ENCODE measurements at regions not wholly inside any gene's neighbourhood (a gene's known extent, or its start where the extent isn't known, plus 50 kb on each side); places are given as distances from the start of the nearest gene placed in this dataset.

DNA sequence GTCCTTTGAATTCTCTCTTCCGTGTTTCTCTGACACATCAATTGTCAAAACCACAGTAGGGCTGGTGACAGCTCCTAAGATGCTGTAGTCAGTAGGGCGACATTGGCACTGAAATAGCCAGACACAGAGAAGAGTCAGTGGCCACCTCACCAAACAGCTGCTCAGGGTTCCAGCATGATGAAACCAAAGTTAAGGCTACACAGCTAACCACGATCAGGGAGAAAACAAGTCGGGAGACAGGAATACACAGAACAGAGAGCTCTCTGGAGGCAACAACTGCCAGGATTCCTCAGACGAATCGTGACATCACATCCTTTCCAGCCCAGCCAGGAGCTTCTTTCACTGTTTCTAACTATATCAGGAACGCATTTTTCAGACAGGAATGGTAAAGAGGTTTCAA, 922.2 kb downstream of the SORCS1 start:
- TF ChIP-seq CTCF (IDR thresholded peaks at IDR 0.05; ENCODE audit: poor library complexity) (no peak), EZH2 (IDR thresholded peaks at IDR 0.05; ENCODE audit: borderline replicate concordance) (no peak)
- H3K9me2 ChIP-seq (replicated peaks; ENCODE audit: insufficient read depth): no peaks in the 10 kb centered on the region
- no peaks in the 10 kb centered on the region for H3K9me3 ChIP-seq (ENCODE audit: low read depth)
- H4K20me1 ChIP-seq (ENCODE audit: insufficient read depth, poor library complexity, severe bottlenecking): no peaks in the 10 kb centered on the region
- H3K4me1 ChIP-seq (ENCODE audit: insufficient read depth): no peaks in the 10 kb centered on the region
- H3K79me2 ChIP-seq: no peaks in the 10 kb centered on the region
- no peak for DNase-seq (ENCODE audit: low spot score)
- H3K4me2 ChIP-seq: no peak overlapping the region
- H3K4me3 ChIP-seq: no peak overlapping the region
- WGBS (ENCODE audit: low lambda C conversion rate, missing lambda C conversion rate): 84% methylated on average over 7 of the region's 7 CpGs
- no peaks in the 10 kb centered on the region for H3K36me3 ChIP-seq (replicated peaks; ENCODE audit: insufficient read depth, low read depth)
- H3K27me3 ChIP-seq: no peaks in the 10 kb centered on the region
- no peak overlapping the region for H3K27ac ChIP-seq
- H2AFZ ChIP-seq: no peak overlapping the region

DNA sequence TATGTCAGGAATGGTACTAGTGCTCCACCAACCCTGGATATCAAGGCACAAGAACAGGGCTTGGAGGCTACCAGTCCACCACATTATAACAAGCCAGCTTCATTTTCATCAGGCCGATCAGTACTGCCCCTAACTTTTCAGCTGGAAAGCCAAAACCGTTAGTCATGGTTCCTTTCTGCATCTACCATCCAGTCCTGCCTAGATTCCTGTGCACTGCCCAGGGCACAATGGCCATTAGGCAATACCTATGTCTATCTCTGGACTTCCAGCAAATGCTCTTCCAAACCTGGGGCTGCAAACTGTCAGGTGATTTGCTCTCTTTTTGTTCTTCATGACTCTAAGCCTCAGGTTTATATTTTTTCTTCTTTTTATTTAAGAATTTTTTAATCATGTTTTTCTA, 937.7 kb downstream of the SORCS1 start:
- Histone ChIP-seq H3K36me3 (replicated peaks; ENCODE audit: insufficient read depth, low read depth) (no peaks in the 10 kb centered on the region), H3K27ac (no peak overlapping the region), H2AFZ (no peak overlapping the region), H3K4me1 (ENCODE audit: insufficient read depth) (peaks cover 2% of the 10 kb centered on the region), H3K79me2 (no peaks in the 10 kb centered on the region), H3K4me3 (no peak overlapping the region), H3K4me2 (no peak overlapping the region), H3K9me3 (ENCODE audit: low read depth) (no peaks in the 10 kb centered on the region), H3K27me3 (no peaks in the 10 kb centered on the region), H3K9me2 (replicated peaks; ENCODE audit: insufficient read depth) (no peaks in the 10 kb centered on the region), H4K20me1 (ENCODE audit: insufficient read depth, poor library complexity, severe bottlenecking) (no peaks in the 10 kb centered on the region)
- TF ChIP-seq EZH2 (IDR thresholded peaks at IDR 0.05; ENCODE audit: borderline replicate concordance) (no peak), EZH2phosphoT487 (IDR thresholded peaks at IDR 0.05; ENCODE audit: low read depth, severe bottlenecking, unreplicated experiment) (no peak), CTCF (IDR thresholded peaks at IDR 0.05; ENCODE audit: poor library complexity) (no peak)
- 87% methylated on average over 2 of the region's 2 CpGs for WGBS (ENCODE audit: low lambda C conversion rate, missing lambda C conversion rate)
- DNase-seq (ENCODE audit: low spot score): no peak

DNA sequence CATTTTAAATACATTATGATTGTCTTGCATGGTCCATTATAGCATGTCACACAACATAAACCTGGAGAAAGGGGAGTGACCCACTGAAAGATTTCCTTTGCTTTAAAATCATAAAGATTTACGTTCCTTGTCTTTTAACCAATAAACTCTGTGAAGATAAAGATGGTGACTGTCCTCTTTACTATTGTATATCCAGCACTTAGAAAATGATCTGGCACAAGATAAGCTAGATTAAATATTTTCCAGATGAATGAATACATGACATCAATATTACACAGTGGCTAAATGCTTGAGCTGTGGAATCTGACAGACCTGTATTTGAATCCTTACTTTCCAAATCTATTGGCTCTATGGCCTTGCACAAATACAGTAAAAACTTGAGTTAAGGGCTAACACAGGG, 938.4 kb downstream of the SORCS1 start:
- Histone ChIP-seq H3K79me2 (no peaks in the 10 kb centered on the region), H3K4me3 (no peak overlapping the region), H3K36me3 (replicated peaks; ENCODE audit: insufficient read depth, low read depth) (no peaks in the 10 kb centered on the region), H3K27me3 (no peaks in the 10 kb centered on the region), H3K4me1 (ENCODE audit: insufficient read depth) (peaks cover 2% of the 10 kb centered on the region), H4K20me1 (ENCODE audit: insufficient read depth, poor library complexity, severe bottlenecking) (no peaks in the 10 kb centered on the region), H3K4me2 (no peak overlapping the region), H3K9me3 (ENCODE audit: low read depth) (no peaks in the 10 kb centered on the region), H3K27ac (no peak overlapping the region), H3K9me2 (replicated peaks; ENCODE audit: insufficient read depth) (no peaks in the 10 kb centered on the region), H2AFZ (no peak overlapping the region)
- no peak for TF ChIP-seq CTCF (IDR thresholded peaks at IDR 0.05; ENCODE audit: poor library complexity)
- TF ChIP-seq EZH2 (IDR thresholded peaks at IDR 0.05; ENCODE audit: borderline replicate concordance): no peak
- TF ChIP-seq EZH2phosphoT487 (IDR thresholded peaks at IDR 0.05; ENCODE audit: low read depth, severe bottlenecking, unreplicated experiment): no peak
- 59% methylated on average over 1 of the region's 1 CpG for WGBS (ENCODE audit: low lambda C conversion rate, missing lambda C conversion rate)
- no peak for DNase-seq (ENCODE audit: low spot score)

GRCh38 chr10:106224676-106225075, 939.8 kb downstream of the SORCS1 start:
- H3K27me3 ChIP-seq: no peaks in the 10 kb centered on the region
- 60% methylated on average over 1 of the region's 1 CpG for WGBS (ENCODE audit: low lambda C conversion rate, missing lambda C conversion rate)
- H4K20me1 ChIP-seq (ENCODE audit: insufficient read depth, poor library complexity, severe bottlenecking): no peaks in the 10 kb centered on the region
- peaks cover 2% of the 10 kb centered on the region for H3K4me1 ChIP-seq (ENCODE audit: insufficient read depth)
- DNase-seq (ENCODE audit: low spot score): no peak
- H2AFZ ChIP-seq: no peak overlapping the region
- no peak overlapping the region for H3K4me2 ChIP-seq
- no peak overlapping the region for H3K27ac ChIP-seq
- H3K9me2 ChIP-seq (replicated peaks; ENCODE audit: insufficient read depth): no peaks in the 10 kb centered on the region
- TF ChIP-seq EZH2 (IDR thresholded peaks at IDR 0.05; ENCODE audit: borderline replicate concordance) (no peak), EZH2phosphoT487 (IDR thresholded peaks at IDR 0.05; ENCODE audit: low read depth, severe bottlenecking, unreplicated experiment) (no peak), CTCF (IDR thresholded peaks at IDR 0.05; ENCODE audit: poor library complexity) (no peak)
- H3K9me3 ChIP-seq (ENCODE audit: low read depth): no peaks in the 10 kb centered on the region
- H3K4me3 ChIP-seq: no peak overlapping the region
- no peaks in the 10 kb centered on the region for H3K36me3 ChIP-seq (replicated peaks; ENCODE audit: insufficient read depth, low read depth)
- no peaks in the 10 kb centered on the region for H3K79me2 ChIP-seq
